HG02970 (cell line): ENCODE measurements at regions not wholly inside any gene's neighbourhood (a gene's known extent, or its start where the extent isn't known, plus 50 kb on each side); places are given as distances from the start of the nearest gene placed in this dataset.

ENCODE experiments used
- ATAC-seq: cut with Tn5 transposase; IDR thresholded peaks from one replicate; pipeline ENCODE4 v1.9.1; 2021; ENCODE audit warnings: mild to moderate bottlenecking, moderate library complexity, moderate number of reproducible peaks; ENCODE audit not compliant: unreplicated experiment, low FRiP score

GRCh38 chr4:159443975-159444374 is 341.1 kb downstream of the RAPGEF2 start:
- no peak for ATAC-seq

GRCh38 chr4:159444678-159445077 is 341.8 kb downstream of the RAPGEF2 start:
- ATAC-seq: no peak

GRCh38 chr4:159445692-159446091 is 342.8 kb downstream of the RAPGEF2 start:
- no peak for ATAC-seq

GRCh38 chr4:159446266-159446976 is 343.5 kb downstream of the RAPGEF2 start:
- peak; percentile 95 for ATAC-seq

GRCh38 chr4:159447296-159447695 is 344.4 kb downstream of the RAPGEF2 start:
- no peak for ATAC-seq

GRCh38 chr4:159451006-159451405 is 348.1 kb downstream of the RAPGEF2 start:
- no peak for ATAC-seq

- no peak for ATAC-seq
These were observed 352.9 kb downstream of the RAPGEF2 start for GRCh38 chr4:159455675-159456237.

GRCh38 chr4:159460371-159460770 is 357.5 kb downstream of the RAPGEF2 start:
- ATAC-seq: no peak

- ATAC-seq: no peak
These were observed 360.4 kb downstream of the RAPGEF2 start for GRCh38 chr4:159463235-159463634.

GRCh38 chr4:159464302-159464701 is 361.4 kb downstream of the RAPGEF2 start:
- no peak for ATAC-seq

- ATAC-seq: no peak
These were observed 374.0 kb downstream of the RAPGEF2 start for GRCh38 chr4:159476886-159477285.

GRCh38 chr4:159480826-159481225 is 377.9 kb downstream of the RAPGEF2 start:
- ATAC-seq: no peak

GRCh38 chr4:159481936-159482335 is 379.1 kb downstream of the RAPGEF2 start:
- ATAC-seq: no peak

- ATAC-seq: no peak
These were observed 380.4 kb downstream of the RAPGEF2 start for GRCh38 chr4:159483110-159483781.

- no peak for ATAC-seq
These were observed 381.2 kb downstream of the RAPGEF2 start for GRCh38 chr4:159483782-159484741.

- no peak for ATAC-seq
These were observed 382.0 kb downstream of the RAPGEF2 start for GRCh38 chr4:159484864-159485263.

GRCh38 chr4:159487284-159487747 is 384.4 kb downstream of the RAPGEF2 start:
- peak; percentile 92 for ATAC-seq

- no peak for ATAC-seq
These were observed 386.8 kb downstream of the RAPGEF2 start for GRCh38 chr4:159489646-159490045.

GRCh38 chr4:159495515-159496236 is 392.8 kb downstream of the RAPGEF2 start:
- ATAC-seq: no peak

- ATAC-seq: no peak
These were observed 393.4 kb downstream of the RAPGEF2 start for GRCh38 chr4:159496248-159496647.
